CD4-positive, alpha-beta T cell treated with Interferon gamma for 1 hour (primary cell): ENCODE measurements at regions not wholly inside any gene's neighbourhood (a gene's known extent, or its start where the extent isn't known, plus 50 kb on each side); places are given as distances from the start of the nearest gene placed in this dataset.

Experiments
- DNase-seq: peaks from one replicate; pipeline ENCODE4 v3.0.0-alpha.2; 2020

DNA sequence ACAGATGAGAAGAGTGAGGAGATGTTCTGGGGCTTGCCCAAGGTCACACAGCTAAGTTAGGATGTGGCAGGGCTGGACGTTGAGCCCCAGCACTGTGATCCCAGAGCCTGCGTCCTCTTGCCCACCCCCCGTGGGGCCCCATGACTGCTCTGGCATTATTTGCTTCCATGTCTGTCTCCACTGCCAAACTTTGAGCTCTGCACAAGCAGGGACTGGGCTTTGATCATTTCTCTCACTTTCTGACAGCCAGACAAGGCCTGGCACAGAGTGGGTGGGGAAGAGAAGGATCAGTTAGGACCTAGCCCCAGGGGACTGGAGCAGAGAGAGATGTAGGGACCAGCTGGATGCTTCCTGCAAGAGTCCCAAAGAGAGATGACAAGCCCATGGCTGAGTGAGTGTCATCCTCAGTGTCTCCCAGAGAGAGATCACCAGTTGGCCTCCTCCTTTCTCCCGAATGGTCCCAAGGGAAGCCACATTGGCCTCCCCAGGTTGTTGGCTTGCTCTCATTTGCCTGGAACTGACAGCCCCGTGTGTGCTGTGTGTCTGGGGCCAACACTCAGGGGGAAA is 126.7 kb upstream of the PWP1 start:
- no peak for DNase-seq

DNA sequence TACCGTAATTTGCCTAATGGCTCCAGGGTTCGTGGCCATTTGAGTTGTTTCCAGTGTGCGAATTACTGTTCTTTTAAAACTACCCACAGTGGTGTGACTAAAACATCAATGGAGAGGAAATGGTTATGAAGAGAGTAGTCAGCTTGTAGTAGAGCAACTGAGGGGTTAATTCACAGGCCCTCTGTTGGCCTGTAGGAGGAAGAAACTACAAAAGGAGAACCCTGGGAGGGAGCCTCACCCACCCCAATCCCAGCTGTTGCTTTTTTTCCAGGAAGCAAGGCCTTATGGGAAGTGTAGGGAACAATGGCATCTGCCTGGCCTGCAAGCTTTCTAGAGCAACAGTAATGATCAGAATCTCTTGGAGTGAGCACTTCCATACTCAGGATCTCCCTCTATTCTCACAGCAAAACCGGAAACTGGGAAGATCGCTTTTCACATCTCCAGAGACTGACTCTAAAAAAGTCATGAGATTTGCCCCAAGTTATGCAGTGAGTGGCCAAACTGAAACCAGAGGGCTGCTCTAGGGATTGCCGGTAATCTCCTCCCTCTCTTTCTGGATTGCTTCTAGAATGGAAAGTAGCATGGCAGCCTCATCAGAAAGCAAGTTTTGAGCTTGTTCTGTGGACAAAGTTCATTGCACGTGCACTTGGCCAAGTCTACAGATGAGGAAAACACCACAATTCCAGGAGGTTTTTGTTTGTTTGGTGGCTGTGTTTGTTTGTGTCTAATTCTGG is 125.3 kb upstream of the PWP1 start:
- no peak for DNase-seq

DNA sequence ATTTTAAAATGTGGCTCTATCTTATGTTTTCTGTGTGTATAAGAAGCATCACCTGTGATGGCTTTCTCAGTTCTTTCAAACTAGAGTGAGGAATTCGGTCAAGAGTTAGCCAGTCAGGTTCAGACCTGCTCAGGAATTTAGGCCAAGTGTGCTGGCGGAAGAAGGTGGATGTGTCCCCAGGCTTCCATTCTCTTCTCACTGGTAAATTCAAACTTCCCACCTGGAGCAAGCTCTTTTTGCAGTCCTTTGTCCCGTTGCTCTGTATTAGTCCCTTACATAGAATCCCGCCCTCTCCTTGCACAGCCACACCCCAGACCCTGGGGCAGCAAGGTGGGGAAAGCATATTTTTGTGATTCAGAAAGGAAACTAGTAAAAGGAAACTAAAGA is 124.7 kb upstream of the PWP1 start:
- no peak for DNase-seq

DNA sequence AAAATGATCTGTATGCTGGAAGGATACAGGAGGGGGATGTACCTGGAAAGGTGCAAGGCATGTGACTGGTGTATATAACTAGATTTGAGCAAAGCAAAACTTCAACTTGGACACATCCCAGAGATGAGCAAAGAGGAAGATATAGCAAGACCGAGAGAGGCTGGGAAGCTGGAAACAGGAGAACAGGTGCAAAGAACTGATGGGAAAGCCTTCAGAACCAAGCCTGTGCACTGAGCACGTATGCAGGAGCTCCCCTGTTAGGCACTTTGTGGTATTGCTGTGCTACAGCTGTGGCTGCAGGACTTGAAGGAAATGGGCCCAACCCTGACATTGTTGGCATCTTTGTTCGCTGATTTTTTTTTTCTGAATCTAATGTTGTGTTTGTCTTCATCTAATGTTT is 120.7 kb upstream of the PWP1 start:
- DNase-seq, result no peak

DNA sequence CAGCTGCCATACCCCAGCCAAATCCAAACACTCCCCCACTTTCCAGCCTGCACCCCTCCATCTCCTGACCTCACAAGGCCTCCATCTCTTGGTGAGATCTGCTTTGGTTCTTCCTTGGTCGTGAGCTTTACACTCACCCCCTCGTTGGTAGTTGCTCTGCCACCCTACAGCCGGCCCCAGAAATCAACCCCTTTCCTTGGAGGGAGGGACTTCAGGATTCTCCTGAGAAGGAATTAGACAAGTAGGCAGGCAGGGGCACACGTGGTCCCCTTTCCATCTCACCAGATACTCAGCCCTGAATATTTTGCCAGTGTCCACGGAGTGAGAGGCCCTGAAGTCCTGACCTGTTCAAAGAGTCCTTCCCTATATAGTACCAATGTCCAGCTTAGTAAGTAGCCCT is 120.0 kb upstream of the PWP1 start:
- DNase-seq, result no peak

DNA sequence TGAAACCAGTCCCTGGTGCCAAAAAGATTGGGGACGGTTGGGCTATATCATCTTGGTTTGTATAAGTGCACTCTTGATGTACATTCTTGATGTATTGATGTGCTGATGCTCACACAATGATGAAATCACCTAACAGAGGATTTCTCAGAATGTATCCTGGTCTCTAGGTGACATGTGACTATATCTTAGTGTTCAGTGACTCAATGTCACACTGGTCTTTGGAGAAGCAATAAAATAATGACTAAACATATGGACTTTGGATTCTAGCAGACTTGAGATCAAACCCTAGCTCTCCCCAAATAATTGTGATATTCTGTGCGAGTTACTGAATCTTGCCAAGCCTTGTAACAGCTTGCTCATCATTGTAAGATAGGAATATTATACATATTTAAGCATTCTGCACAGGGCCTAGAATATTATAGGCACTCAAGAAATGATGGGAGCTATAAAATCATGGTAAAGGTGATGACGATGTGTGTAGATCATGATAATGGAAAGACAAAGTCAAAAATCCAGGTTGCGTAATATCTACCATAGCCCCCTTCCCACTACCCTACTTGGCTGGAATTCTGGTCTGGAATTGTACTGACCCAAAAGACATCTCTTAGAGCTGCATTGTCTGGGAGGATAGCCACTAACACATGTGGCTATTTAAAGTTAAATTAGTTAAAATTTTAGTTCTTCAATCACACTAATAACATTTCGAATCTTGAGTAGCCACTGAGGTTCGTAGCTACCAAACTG is 117.6 kb upstream of the PWP1 start:
- DNase-seq, result no peak

DNA sequence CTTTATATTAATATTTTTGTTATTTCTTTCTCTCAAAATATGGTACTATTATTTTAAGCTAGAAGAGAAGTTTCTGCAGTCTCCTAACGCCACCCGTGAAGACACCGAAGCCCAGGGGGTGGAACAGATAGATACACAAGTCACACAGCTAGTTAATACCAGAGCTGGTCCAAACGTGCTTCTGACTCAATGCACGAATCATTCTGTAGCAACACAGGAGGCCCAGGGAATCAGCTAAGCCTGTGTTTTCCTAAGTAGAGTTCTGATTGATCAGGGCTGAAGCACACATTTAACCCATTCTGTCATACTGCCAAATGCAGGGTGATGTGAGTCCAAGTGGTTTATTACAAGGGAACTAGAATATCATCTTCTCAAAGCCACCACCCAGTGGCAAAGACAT is 116.9 kb upstream of the PWP1 start:
- no peak for DNase-seq

DNA sequence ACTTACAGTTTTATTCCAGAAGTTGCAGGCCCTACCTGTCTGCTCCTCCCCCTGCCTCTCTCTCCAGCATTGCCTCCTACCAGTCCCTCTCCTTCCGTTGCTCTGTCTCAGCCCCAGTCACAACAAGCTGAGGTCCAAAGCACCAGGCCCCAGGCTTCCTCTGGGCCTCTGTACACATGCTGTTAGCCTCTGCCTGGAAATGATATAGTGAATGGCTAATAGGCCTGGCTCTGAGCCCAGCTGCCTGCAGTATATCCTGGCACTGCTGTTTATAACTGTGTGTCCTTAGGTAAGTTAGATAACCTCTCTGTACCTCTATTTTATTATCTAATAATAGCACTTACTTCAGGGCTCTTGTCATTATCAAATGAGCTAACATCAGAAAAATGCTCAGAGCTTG is 114.9 kb upstream of the PWP1 start:
- no peak for DNase-seq

DNA sequence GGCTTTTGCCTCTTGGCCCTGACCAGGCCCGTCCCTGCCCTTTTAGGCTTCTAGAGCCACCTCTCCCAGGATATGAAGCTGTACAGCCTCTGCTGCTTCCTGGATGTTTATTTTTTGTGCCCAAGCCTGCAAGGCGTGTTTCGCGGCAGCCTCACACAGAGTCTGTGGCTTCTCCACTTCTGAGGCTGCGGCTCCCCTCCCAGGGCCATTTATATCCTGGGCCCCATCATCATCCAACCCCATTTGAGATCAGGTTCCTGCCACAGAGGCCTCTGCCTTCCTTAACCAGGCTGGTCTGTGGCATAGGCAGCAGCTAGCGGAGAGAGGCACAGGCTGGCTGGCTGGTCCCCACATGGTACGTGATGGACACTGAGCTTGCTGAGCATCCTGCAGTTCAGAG is 114.1 kb upstream of the PWP1 start:
- no peak for DNase-seq

DNA sequence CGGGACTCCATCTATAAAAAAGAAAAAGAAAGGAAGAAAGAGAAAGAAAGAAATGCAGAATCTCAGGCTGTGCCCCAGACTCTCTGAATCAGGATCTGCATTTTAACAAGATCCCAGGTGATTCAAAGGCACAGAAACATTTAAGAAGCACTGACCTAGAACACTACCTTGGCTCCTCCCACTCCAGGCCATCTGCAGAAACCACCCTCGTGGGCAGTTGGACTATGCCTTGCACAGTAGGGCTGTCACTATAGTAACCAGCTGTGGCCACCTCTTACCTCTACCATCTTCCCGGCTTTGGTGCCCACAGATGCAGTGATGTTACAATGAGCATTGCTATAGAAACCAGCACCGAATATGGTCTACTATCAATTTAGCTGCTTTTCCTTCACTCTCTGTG is 110.9 kb upstream of the PWP1 start:
- DNase-seq, result no peak

DNA sequence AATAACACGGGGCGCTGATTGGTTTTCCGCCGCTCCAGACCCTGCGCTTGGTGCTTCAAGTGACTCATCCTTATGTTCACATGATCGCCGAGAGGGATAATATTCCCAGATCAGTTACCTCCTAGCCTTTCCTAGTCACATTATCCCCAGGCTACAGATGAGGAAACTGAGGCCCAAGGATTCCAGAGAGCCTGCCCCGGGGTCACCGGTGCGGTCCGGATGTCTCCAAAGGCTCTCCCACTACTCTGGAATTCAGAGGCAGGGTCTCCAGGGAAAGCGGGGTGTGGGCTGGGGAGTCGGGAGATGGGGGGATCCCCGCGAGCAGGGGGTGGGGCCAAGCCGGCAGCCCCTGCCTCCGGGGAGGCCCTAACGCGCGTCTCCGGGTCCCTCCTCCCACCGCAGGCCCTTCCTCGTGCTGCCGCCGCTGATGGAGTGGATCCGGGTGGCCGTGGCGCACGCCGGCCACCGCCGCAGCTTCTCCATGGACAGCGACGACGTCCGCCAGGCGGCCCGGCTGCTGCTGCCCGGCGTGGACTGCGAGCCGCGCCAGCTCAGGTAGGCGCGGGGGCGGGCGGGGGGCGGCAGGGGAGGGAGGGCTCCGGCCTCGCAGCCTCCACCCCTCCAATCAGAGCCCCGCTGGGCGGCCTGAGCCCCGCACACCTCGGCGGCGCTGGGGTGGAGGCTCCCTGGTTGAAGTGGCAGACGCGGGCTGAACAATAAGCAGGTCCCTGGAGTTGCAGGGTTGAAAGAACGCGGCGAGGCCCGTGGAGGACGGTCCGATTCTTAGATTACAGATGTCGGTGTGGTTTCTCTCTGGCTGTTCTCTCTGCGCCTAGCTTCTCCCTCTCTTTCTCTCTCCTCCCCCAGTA is 104.6 kb upstream of the PWP1 start:
- no peak for DNase-seq

DNA sequence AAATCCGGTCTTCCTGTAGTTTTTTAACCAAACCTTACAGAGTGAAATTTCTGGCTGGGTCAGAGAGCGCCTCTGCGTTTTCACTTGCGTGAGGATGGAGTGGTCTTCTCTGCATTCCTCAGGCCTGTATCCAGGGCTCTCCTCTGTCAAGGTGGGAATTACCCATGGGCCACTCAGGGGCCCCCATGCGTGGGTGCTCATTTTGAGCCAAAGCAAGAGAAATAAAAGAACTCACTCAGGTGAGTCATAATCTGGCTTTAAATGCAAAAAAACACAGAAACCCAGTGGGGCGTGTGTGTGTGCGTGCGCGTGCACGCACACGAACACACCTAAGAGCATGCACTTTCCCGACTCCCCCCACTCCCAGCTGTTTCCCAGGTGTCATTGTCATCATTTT is 104.0 kb upstream of the PWP1 start:
- DNase-seq, result no peak

DNA sequence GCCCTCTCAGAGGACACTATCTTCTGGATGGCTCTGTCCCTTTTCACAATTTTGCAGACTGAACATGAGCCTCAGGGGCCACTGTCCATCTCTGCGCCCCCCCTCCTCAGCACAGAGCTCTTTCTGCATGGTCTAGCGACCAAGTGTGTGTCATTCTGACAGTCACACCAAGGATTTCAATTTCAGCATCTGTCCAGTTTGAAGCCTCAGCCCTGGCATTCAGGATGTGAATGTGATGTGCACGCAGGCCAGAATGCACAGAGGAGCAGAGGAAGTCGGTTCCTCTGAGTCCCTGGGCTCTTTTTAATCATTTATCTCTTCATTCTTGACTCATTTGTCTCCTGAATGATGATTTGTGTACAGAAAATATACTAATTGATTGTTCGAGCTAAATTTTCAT is 102.0 kb upstream of the PWP1 start:
- DNase-seq, result no peak

DNA sequence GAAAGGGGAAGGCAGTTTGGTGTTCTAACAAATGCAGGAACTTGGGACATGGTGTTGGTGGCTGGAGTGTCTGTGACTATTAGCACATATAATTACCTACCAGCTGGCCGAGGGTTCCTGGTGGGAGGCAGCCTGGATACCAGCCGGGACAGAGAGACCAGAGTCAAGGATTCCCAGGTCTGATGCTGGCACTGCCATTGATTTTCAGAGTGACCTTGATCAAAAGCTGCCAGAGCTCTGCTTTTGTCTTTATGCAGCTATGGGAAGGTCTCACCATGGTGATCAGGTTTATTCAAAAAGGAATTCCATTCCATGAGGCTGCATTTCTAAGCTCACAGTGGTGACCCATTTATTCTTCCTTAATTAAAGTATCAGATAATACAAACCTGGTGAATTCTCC is 101.0 kb upstream of the PWP1 start:
- no peak for DNase-seq

DNA sequence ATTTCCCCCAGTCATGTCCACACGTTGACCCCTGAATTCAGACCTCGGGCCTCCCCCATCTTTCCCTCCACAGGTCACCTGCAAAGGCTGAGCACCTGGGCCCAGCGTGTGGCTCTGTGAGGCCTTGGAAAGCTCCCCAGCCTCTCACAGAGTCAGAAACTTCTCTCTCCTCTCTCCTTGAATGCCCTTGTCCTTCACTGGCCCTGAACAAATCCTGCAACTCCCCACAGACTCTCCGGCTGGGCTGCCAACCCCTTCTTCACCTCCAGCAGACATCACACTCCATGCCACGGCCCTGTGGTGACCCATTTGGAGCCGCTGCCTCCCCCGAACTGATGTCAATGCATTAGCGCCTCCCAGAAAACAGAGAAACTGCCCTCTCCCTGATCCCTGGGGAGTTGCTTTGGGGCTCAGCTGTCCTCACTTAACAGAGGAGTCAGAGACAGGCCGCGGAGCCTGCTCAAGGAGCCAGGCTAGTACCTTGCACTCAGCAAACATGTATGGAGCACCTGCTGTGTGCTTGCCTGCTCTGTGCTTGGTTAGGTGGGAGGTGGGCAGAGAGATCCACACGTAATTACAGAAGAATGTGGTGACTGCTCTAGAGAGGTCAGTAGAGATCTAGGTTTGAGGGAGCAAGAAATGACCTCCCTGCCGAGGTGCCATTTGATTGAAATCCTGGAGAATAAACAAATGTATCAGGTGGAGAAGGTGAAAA is 99.2 kb upstream of the PWP1 start:
- no peak for DNase-seq

DNA sequence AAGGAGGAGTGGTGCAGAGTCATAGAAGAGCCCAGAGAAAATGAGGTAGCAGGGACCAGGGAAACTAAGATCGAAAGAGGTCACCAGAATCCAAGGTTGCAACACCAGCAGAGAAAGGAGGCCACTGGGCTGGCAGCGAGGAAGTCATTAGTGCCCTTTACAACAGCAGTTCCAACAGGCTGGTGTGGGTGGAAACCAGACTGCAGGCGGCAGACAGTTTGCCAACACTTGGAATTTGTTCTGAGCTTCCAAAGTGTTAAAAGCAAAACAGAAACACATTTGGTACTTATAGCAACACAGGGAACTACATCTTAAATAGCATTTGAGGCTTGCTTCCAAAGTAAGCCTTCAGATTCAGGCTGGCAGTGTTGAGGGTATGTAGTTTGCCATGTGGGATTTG is 95.2 kb upstream of the PWP1 start:
- no peak for DNase-seq

DNA sequence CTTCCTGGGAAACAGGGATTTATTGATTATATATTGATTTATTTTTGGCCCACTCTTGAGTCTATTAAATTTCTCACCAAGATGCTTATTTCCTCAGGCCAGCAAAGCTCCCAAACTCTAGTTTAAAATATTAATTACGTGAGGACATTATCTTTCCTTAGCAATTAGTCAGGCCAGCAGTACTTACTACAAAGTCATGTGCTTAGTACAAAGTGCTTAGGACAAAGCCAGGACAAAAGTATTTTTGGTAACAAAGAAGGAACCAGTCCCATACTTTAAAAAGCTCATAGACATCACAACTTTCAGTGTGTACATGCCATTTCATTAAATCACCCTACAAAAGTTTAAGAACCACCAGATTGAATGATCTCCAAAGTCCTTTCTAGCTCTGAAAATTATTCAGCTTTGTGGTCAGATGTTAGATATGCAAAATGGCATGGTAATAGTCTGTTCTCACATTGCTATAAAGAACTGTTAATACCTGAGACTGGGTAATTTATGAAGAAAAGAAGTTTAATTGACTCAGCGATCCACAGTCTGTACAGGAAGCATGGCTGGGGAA is 94.7 kb upstream of the PWP1 start:
- no peak for DNase-seq

DNA sequence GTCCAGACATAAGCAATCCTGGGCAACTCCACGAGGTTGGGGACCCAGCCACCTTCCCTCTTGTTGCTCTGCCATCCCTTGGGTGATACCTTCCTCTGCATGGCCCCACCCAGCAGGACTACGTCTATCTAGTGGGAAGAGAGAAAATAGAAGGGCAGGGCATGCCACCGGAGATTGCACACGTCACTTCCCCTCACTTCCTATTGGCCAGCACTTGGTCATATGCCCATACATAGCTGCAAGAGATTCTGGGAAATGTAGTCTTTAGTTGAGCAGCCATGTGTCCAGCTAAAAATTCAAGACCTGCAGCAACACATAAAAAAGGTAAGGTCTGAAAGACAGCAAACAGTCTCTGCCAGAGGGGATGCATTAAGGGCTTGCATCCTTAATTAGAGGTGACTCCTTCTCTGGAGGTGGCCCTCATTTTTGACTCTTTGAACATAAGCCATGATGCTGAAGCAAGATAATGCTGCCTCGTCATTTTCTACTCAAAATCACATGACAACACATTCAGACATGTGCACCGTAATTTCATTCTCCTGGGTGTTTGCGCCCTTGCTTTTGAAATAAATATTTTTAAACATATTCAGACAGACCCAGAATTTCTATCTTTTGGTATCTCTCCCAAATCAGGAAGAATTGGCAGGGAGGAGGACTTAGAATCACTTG is 91.8 kb upstream of the PWP1 start:
- no peak for DNase-seq

DNA sequence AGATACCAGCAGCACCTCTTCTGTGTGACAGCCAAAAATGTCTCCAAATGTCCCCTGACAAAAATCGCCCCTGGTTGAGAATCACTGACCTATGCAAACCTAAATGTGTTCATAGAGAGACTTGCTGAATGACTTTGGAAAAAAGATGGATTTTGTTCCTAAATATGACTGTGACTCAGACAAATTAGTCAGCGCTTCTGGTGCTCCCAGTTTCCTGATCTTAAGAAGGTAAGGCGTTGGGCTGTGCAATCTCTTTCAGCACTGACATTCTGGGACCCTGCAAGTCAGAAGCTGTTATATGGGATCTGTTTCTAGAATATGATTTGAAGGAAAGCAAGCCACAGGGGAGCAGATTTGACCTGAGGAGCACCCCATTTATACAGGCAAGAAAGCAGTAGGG is 90.6 kb upstream of the PWP1 start:
- DNase-seq, result no peak

DNA sequence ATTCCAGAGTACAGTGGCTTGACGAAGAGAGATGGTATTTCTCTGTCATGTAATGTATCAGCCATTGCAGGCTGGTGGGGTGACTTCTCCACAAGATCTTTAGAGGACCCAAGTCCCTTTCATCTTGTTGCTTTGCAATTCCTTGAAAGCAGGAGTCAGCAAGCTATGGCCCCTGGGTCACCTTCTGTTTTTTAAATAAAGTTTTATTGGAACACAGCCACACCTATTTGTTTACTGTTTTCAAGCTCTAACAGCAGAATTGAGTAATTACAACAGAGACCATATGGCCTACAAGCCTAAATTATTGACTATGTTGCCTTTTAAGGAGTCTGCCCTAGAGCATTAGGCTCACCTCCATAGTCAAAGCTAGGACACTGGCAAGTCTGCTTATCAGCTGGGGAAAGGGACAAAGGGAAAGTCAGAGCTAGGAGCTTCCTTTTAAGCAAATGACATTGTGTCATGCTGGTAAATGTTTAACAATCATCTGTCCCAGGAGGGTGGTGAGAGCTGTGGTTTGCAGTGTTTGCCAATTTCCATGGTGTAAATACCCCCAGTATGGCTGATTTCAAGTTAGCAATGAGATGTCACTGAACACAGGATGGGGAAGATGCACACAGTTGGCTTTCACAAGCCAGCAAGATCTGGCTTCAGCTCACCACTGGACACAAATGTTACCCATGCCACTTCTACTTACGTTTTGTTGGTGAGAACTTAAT is 87.7 kb upstream of the PWP1 start:
- no peak for DNase-seq

DNA sequence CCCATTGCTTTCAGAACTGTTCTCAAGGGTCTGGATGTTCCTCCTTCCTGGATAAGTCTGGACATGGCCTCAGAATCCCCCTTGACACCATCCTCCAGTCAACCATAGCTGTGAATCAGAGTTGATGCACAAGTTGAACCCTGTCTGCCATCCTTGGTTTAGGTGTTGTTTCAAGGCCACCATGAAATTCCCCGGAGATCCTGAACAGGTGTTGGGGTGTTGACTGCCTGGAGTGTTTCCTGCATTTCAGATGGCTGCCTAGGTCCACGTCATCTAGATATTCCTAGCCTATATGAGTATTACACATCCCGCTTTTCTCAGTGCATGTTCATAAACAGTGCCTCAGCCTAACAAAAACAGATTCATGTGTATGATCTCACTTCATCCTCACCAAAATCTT is 86.7 kb upstream of the PWP1 start:
- DNase-seq, result no peak
